ENCODE measurements at regions not wholly inside any gene's neighbourhood (a gene's known extent, or its start where the extent isn't known, plus 50 kb on each side); places are given as distances from the start of the nearest gene placed in this dataset.

DNA sequence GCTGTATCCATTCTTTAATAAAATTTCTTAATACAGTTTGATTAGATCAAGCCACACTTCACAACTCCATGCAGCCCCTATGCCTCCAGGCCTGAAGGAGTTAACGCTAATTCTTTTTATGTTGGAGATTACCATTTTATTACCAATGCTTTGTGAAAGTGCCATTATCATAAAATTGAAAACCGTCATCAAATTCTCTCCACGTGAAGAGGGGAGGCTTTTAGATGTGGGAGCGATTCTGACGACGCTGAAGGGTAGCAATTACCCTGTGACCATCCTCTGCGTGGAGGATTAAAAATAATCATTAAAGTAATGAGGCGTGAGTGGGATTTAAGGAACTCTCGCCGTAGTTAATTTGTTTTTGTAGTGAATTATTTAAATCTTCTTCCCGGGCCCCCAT, 278.8 kb downstream of the CRLF2 start:
- no peak overlapping the region for H3K4me2 ChIP-seq (ENCODE audit: low read length)
- no peaks in the 10 kb centered on the region for H3K4me1 ChIP-seq
- H3K9me3 ChIP-seq (ENCODE audit: control insufficient read depth, low read length): no peaks in the 10 kb centered on the region
- no peak overlapping the region for H3K27ac ChIP-seq
- TF ChIP-seq, protein P1, sequence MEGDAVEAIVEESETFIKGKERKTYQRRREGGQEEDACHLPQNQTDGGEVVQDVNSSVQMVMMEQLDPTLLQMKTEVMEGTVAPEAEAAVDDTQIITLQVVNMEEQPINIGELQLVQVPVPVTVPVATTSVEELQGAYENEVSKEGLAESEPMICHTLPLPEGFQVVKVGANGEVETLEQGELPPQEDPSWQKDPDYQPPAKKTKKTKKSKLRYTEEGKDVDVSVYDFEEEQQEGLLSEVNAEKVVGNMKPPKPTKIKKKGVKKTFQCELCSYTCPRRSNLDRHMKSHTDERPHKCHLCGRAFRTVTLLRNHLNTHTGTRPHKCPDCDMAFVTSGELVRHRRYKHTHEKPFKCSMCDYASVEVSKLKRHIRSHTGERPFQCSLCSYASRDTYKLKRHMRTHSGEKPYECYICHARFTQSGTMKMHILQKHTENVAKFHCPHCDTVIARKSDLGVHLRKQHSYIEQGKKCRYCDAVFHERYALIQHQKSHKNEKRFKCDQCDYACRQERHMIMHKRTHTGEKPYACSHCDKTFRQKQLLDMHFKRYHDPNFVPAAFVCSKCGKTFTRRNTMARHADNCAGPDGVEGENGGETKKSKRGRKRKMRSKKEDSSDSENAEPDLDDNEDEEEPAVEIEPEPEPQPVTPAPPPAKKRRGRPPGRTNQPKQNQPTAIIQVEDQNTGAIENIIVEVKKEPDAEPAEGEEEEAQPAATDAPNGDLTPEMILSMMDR (IDR thresholded peaks at IDR 0.05): no peak
- H2AFZ ChIP-seq: no peak overlapping the region
- no peaks in the 10 kb centered on the region for H3K79me2 ChIP-seq
- H3K36me3 ChIP-seq (ENCODE audit: control insufficient read depth, insufficient read depth, low read length): no peaks in the 10 kb centered on the region
- no peaks in the 10 kb centered on the region for H3K27me3 ChIP-seq (ENCODE audit: control insufficient read depth, insufficient read depth, low read length)
- H3K9ac ChIP-seq: no peak overlapping the region
- no peak overlapping the region for H3K4me3 ChIP-seq (ENCODE audit: low read depth, low read length)

DNA sequence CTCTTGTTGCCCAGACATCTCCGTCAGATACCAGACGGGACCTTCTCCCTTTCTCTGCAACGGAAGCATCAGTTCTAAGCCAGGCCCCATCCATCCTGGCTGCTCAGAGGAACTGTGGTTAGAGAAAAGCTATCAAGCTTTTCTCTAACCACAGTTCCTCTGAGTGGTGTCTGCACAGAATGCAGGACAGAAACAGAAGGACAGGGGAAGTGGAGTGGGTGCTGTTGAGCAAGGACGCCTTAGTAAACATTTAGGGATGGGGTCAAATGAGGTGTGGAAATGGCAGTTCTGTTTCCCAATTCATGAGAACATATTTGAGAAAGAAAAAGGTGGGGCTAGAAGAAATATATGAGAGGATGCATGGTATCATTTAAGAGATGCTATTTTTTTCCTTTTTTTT, 283.8 kb downstream of the CRLF2 start:
- Histone ChIP-seq H2AFZ (no peak overlapping the region), H3K9ac (no peak overlapping the region)

GRCh38 chrX:926991-927390, 285.5 kb downstream of the CRLF2 start:
- TF ChIP-seq, protein P1 (IDR thresholded peaks at IDR 0.05): no peak
- H3K27me3 ChIP-seq (ENCODE audit: control insufficient read depth, insufficient read depth, low read length): no peaks in the 10 kb centered on the region

More for the DNA sequence above, 283.8 kb downstream of the CRLF2 start:
- H3K4me2 ChIP-seq (ENCODE audit: low read length): no peak overlapping the region
- H3K27ac ChIP-seq: no peak overlapping the region
- no peak overlapping the region for H3K4me3 ChIP-seq (ENCODE audit: low read depth, low read length)
- no peaks in the 10 kb centered on the region for H3K9me3 ChIP-seq (ENCODE audit: control insufficient read depth, low read length)
- H3K36me3 ChIP-seq (ENCODE audit: control insufficient read depth, insufficient read depth, low read length): no peaks in the 10 kb centered on the region
- no peaks in the 10 kb centered on the region for H3K79me2 ChIP-seq
- no peaks in the 10 kb centered on the region for H3K4me1 ChIP-seq
- H3K27me3 ChIP-seq (ENCODE audit: control insufficient read depth, insufficient read depth, low read length): no peaks in the 10 kb centered on the region
- TF ChIP-seq, protein P1 (IDR thresholded peaks at IDR 0.05): no peak

GRCh38 chrX:926070-926469, 286.4 kb downstream of the CRLF2 start:
- H3K4me3 ChIP-seq (ENCODE audit: low read depth, low read length): no peak overlapping the region
- H2AFZ ChIP-seq: no peak overlapping the region
- H3K27ac ChIP-seq: no peak overlapping the region
- no peak overlapping the region for H3K9ac ChIP-seq
- H3K9me3 ChIP-seq (ENCODE audit: control insufficient read depth, low read length): no peaks in the 10 kb centered on the region
- no peaks in the 10 kb centered on the region for H3K27me3 ChIP-seq (ENCODE audit: control insufficient read depth, insufficient read depth, low read length)
- H3K4me2 ChIP-seq (ENCODE audit: low read length): no peak overlapping the region
- no peaks in the 10 kb centered on the region for H3K36me3 ChIP-seq (ENCODE audit: control insufficient read depth, insufficient read depth, low read length)
- TF ChIP-seq, protein P1 (IDR thresholded peaks at IDR 0.05): no peak
- no peaks in the 10 kb centered on the region for H3K79me2 ChIP-seq
- H3K4me1 ChIP-seq: no peaks in the 10 kb centered on the region

More at GRCh38 chrX:926991-927390, 285.5 kb downstream of the CRLF2 start:
- no peaks in the 10 kb centered on the region for H3K36me3 ChIP-seq (ENCODE audit: control insufficient read depth, insufficient read depth, low read length)
- no peak overlapping the region for H3K27ac ChIP-seq
- no peak overlapping the region for H2AFZ ChIP-seq
- no peak overlapping the region for H3K4me2 ChIP-seq (ENCODE audit: low read length)
- H3K9me3 ChIP-seq (ENCODE audit: control insufficient read depth, low read length): no peaks in the 10 kb centered on the region
- H3K4me3 ChIP-seq (ENCODE audit: low read depth, low read length): no peak overlapping the region
- H3K79me2 ChIP-seq: no peaks in the 10 kb centered on the region
- no peaks in the 10 kb centered on the region for H3K4me1 ChIP-seq
- no peak overlapping the region for H3K9ac ChIP-seq

DNA sequence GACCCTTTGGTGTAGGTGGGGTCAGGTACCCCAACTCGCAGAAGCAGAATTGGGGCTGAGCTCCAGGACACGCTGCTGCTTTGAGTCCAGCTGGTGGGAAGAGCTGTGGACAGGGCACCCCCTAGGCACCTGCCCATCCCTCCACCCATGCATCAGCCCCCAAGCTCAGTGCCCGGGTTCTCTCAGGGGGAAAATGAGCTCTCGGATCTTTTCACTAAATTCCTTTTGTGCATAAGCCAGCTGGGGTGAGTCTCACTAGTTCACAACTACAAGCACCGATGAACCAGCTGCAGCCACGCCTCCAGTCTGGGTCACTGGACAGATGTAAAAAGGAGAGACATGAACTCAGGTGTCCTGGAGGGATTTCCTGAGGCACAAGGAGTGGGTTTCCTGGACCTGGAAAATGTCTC, 286.8 kb downstream of the CRLF2 start:
- no peaks in the 10 kb centered on the region for H3K79me2 ChIP-seq
- no peak overlapping the region for H2AFZ ChIP-seq
- H3K4me3 ChIP-seq (ENCODE audit: low read depth, low read length): no peak overlapping the region
- H3K27me3 ChIP-seq (ENCODE audit: control insufficient read depth, insufficient read depth, low read length): no peaks in the 10 kb centered on the region
- TF ChIP-seq, protein P1 (IDR thresholded peaks at IDR 0.05): no peak
- no peak overlapping the region for H3K4me2 ChIP-seq (ENCODE audit: low read length)
- no peak overlapping the region for H3K9ac ChIP-seq
- H3K4me1 ChIP-seq: no peaks in the 10 kb centered on the region
- no peak overlapping the region for H3K27ac ChIP-seq
- no peaks in the 10 kb centered on the region for H3K9me3 ChIP-seq (ENCODE audit: control insufficient read depth, low read length)
- H3K36me3 ChIP-seq (ENCODE audit: control insufficient read depth, insufficient read depth, low read length): no peaks in the 10 kb centered on the region

Measured in parathyroid adenoma (tissue), 2 donors.